Astrocyte (in vitro differentiated cells and primary cell): ENCODE measurements at regions not wholly inside any gene's neighbourhood (a gene's known extent, or its start where the extent isn't known, plus 50 kb on each side); places are given as distances from the start of the nearest gene placed in this dataset.

Source experiments
- CTCF ChIP-seq: IDR thresholded peaks from 2 replicates; pipeline ENCODE4 v1.5.1; 2011; ENCODE audit warnings: low read depth, mild to moderate bottlenecking, inconsistent platforms, low read length, moderate library complexity; ENCODE audit not compliant: insufficient read depth
- EZH2 ChIP-seq: IDR thresholded peaks from 2 replicates; pipeline ENCODE4 v1.6.1; 2012; ENCODE audit warnings: mild to moderate bottlenecking, low read length, inconsistent platforms; ENCODE audit not compliant: insufficient read depth

GRCh38 chr5:91849069-91849468, 466.0 kb upstream of the ARRDC3 start:
- TF ChIP-seq CTCF = no peak
- no peak for TF ChIP-seq EZH2
